ENCODE measurements at regions not wholly inside any gene's neighbourhood (a gene's known extent, or its start where the extent isn't known, plus 50 kb on each side); places are given as distances from the start of the nearest gene placed in this dataset.

- TF ChIP-seq, protein P1, sequence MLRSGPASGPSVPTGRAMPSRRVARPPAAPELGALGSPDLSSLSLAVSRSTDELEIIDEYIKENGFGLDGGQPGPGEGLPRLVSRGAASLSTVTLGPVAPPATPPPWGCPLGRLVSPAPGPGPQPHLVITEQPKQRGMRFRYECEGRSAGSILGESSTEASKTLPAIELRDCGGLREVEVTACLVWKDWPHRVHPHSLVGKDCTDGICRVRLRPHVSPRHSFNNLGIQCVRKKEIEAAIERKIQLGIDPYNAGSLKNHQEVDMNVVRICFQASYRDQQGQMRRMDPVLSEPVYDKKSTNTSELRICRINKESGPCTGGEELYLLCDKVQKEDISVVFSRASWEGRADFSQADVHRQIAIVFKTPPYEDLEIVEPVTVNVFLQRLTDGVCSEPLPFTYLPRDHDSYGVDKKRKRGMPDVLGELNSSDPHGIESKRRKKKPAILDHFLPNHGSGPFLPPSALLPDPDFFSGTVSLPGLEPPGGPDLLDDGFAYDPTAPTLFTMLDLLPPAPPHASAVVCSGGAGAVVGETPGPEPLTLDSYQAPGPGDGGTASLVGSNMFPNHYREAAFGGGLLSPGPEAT (IDR thresholded peaks at IDR 0.05; ENCODE audit: low read depth), result no peak
These were observed 125.3 kb downstream of the WIF1 start (continued) for GRCh38 chr12:64995816-64996215.

DNA sequence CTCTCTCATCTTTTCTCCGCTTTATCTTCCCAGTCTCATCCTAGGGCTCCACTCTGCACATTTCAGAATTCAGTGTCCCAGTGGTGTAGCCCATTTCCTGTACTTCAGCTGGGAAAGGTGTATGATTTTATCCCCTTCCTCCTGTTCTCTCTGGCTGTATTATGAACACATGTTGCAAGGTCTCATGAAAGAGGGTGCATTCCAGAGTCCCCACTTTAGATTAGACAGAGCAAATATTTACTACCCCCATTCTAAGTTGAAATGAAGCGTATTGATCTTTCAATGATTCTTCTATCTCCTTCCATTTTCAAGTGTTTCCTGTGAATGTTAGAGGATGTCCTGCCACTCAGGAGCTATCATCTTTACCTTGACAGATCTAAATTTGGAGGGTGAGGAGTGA lies 123.2 kb downstream of the WIF1 start:
- Histone ChIP-seq H3K9me3 (replicated peaks; ENCODE audit: control insufficient read depth, insufficient read depth, low read length) (no peaks in the 10 kb centered on the region), H3K36me3 (ENCODE audit: control insufficient read depth in 2 of 2, insufficient read depth in 2 of 2, low read length in 1 of 2) (no peaks in the 10 kb centered on the region), H3K27me3 (replicated peaks in 1 of 2; ENCODE audit: control insufficient read depth in 2 of 2, insufficient read depth in 2 of 2, low read length in 1 of 2) (no peaks in the 10 kb centered on the region), H4K20me1 (ENCODE audit: control insufficient read depth, insufficient read depth) (no peaks in the 10 kb centered on the region), H3K4me3 (no peak overlapping the region), H3K4me1 (ENCODE audit: control insufficient read depth, insufficient read depth, low read length) (no peaks in the 10 kb centered on the region), H3K79me2 (ENCODE audit: control insufficient read depth, insufficient read depth, low read length) (no peaks in the 10 kb centered on the region), H2AFZ (ENCODE audit: control insufficient read depth, low read depth, low read length) (no peak overlapping the region), H3K27ac (ENCODE audit: control insufficient read depth, insufficient read depth) (no peak overlapping the region), H3K4me2 (ENCODE audit: control insufficient read depth, insufficient read depth) (no peak overlapping the region), H3K9ac (ENCODE audit: control insufficient read depth, insufficient read depth, low read length) (no peak overlapping the region)
- ATAC-seq, result no peak
- no peak for TF ChIP-seq EZH2 (IDR thresholded peaks at IDR 0.05; ENCODE audit: borderline replicate concordance, control insufficient read depth, low read depth, low read length)
- no peak for TF ChIP-seq CREB1 (IDR thresholded peaks at IDR 0.05; ENCODE audit: low read depth)
- TF ChIP-seq YBX1 (IDR thresholded peaks at IDR 0.05), result no peak
- no peak for TF ChIP-seq CTCF (IDR thresholded peaks at IDR 0.05 in 2 of 3, conservative IDR thresholded peaks at IDR 0.05 in 1 of 3; ENCODE audit: control insufficient read depth in 2 of 3, extremely low read depth in 1 of 3, insufficient read depth in 1 of 3, low read depth in 3 of 3, low read length in 3 of 3)
- TF ChIP-seq, protein P2, sequence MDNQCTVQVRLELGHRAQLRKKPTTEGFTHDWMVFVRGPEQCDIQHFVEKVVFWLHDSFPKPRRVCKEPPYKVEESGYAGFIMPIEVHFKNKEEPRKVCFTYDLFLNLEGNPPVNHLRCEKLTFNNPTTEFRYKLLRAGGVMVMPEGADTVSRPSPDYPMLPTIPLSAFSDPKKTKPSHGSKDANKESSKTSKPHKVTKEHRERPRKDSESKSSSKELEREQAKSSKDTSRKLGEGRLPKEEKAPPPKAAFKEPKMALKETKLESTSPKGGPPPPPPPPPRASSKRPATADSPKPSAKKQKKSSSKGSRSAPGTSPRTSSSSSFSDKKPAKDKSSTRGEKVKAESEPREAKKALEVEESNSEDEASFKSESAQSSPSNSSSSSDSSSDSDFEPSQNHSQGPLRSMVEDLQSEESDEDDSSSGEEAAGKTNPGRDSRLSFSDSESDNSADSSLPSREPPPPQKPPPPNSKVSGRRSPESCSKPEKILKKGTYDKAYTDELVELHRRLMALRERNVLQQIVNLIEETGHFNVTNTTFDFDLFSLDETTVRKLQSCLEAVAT (IDR thresholded peaks at IDR 0.05), result no peak
- TF ChIP-seq RUNX3 (IDR thresholded peaks at IDR 0.05; ENCODE audit: low read length), result no peak
- no peak for TF ChIP-seq BCL3 (IDR thresholded peaks at IDR 0.05; ENCODE audit: borderline replicate concordance, insufficient read depth, low read depth, low read length, poor library complexity, severe bottlenecking)
- no peak for TF ChIP-seq NFYA (IDR thresholded peaks at IDR 0.05; ENCODE audit: borderline replicate concordance, low read depth, low read length)
- in situ Hi-C loops (cut with MboI) (no loop called here), intact Hi-C loops (cut with micrococcal nuclease; ENCODE audit: unreplicated experiment) (no loop called here)
- no peak for FAIRE-seq
- RAD21 ChIA-PET (ENCODE audit: unreplicated experiment), result no interaction called here
- SMC1A ChIA-PET (ENCODE audit: uncharacterized antibody, unreplicated experiment), result no interaction called here
- CTCF ChIA-PET, result interaction anchor here (0.6 kb wide), 1 partner anchor 1082 kb away, joined by 3 read pairs; no protein-coding TSS in a partner anchor
- 0% methylated on average over 2 of the region's 2 CpGs for WGBS (ENCODE audit: insufficient coverage, insufficient replicate concordance, low lambda C conversion rate, missing lambda C conversion rate)
- DNase-seq (ENCODE audit: low read depth, low spot score), result no peak
- no TSS peak for BruUV-seq (replicated peaks)
- POLR2A ChIA-PET, result no interaction called here
